ENCODE measurements at regions not wholly inside any gene's neighbourhood (a gene's known extent, or its start where the extent isn't known, plus 50 kb on each side); places are given as distances from the start of the nearest gene placed in this dataset.

DNA sequence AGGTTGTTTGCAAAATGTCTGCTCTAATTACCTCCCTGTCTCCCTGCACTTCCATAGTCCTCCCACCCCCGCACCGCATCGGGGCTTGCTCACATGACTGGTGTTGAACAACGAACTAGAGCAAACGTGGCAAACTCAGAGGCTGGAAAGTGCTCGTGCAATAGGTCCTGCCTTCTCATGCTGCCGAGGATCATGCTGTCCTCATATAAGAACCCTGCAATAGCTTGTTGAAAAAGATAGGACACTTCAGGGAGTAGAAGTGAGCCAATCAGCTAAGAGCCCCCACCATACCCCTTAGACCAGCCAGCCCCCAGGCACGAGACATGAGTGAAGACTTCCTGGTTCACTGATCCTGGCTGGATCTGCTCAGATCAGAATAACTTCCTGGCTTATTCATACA lies 219.2 kb downstream of the C6orf118 start:
- no peak for DNase-seq

- DNase-seq = no peak
Measured at GRCh38 chr6:165086814-165087213, 222.6 kb downstream of the C6orf118 start.

- no peak for DNase-seq
Measured at GRCh38 chr6:165082636-165083035, 226.8 kb downstream of the C6orf118 start.

GRCh38 chr6:165081944-165082532 lies 227.4 kb downstream of the C6orf118 start:
- no peak for DNase-seq

- DNase-seq = no peak
Measured at GRCh38 chr6:165077876-165078275, 231.5 kb downstream of the C6orf118 start.

DNA sequence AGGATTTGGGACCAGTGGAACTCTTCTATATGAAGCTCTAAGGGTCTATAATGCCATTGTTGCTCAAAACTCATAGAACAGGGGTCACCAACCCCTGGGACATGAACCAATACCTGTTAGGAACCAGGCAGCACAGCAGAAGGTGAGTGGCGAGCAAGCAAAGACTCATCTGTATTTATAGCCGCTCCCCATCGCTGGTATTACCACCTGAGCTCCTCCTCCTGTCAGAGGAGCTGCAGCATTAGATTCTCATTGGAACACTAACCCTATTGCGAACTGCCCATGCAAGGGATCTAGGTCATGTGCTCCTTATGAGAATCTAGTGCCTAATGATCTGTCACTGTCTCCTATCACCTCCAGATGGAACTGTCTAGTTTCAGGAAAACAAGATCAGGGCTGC lies 237.5 kb downstream of the C6orf118 start:
- no peak for DNase-seq

GRCh38 chr6:165060720-165061119 lies 248.7 kb downstream of the C6orf118 start:
- DNase-seq = no peak

GRCh38 chr6:165059032-165059431 lies 250.4 kb downstream of the C6orf118 start:
- no peak for DNase-seq

DNA sequence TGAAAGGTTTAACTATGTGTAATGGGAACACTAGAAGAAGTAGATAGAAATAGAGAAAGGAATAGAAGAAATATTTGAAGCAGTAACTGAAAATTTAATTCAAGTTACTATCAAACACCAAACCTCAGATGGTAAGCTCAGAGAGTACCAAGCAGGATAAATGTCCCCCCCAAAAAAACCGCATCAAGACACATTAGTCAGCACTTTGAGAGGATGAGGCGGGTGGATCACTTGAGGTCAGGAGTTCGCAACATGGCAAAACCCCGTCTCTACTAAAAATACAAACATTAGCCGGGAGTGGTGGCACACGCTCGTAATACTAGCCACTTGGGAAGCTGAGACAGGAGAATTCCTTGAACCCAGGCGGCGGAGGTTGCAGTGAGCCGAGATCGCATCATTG lies 253.1 kb downstream of the C6orf118 start:
- DNase-seq = no peak

GRCh38 chr6:165055231-165055630 lies 254.2 kb downstream of the C6orf118 start:
- DNase-seq = peak in 8 of 56 donors; percentile 2 to 12 (median 7)

- DNase-seq = no peak
Measured at GRCh38 chr6:165052561-165053480, 256.6 kb downstream of the C6orf118 start.

- DNase-seq = peak in 7 of 56 donors; percentile 0 to 19 (median 4)
Measured at GRCh38 chr6:165049362-165049761, 260.0 kb downstream of the C6orf118 start.

- DNase-seq = no peak
Measured at GRCh38 chr6:165047952-165048351, 261.5 kb downstream of the C6orf118 start.

GRCh38 chr6:165045631-165046030 lies 263.8 kb downstream of the C6orf118 start:
- no peak for DNase-seq

DNA sequence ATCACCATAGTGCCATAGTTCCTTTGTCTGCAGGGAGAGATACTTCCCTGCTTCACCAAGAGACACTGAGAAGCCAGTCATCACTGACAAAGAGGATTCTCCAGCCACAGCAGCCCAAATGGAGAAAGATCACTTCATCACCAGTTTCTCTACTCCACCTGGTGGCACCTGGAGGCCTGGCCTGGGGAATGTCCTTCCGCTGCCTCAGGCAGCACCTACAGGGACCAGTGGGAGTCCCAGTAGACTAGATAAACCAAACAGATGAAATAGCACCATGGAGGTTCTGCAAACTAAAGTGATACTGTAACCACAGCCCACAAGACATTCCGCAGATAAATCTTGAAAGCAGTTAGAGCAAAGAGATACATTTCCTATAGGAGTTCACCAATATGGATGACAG lies 266.5 kb downstream of the C6orf118 start:
- no peak for DNase-seq

DNA sequence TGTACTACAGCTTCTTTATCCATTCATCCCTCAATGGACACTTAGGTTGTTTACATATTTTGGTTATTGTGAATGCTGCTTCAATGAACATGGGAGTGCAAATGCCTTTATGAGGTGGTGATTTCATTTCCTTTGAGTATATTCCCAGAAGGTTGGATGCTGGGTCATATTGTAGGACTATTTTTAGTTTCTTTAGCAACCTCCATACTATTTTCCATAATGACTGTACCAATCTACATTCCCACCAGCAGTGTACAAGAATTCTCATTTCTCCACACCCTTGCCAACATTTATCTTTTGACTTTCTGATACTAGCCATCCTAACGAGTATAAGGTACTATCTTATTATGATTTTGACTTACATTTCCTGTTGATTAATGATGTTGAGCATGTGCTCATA lies 269.0 kb downstream of the C6orf118 start:
- no peak for DNase-seq

DNA sequence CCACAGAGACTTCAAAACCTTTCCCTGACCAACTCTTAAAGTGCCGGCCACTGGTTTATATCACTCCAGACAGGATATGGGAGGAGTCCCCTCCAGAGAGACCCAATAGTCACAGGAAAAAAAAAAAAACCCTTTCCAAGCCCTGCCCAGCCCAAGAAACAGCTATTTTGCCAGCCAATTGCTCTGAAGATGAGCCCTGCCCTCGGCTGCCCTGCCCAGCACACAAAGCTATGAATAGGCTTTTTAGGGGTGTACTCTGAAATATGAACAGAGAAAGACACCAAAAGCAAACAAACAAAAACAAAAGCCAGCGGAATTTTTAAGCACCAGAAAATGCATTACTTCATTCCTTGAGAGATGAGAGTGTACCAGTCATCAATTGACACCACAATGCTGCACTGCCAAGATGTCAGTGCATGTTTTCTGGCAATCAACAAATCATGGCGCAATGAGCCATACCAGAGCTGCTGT lies 275.1 kb downstream of the C6orf118 start:
- no peak for DNase-seq

GRCh38 chr6:165031502-165031901 lies 277.9 kb downstream of the C6orf118 start:
- no peak for DNase-seq

DNA sequence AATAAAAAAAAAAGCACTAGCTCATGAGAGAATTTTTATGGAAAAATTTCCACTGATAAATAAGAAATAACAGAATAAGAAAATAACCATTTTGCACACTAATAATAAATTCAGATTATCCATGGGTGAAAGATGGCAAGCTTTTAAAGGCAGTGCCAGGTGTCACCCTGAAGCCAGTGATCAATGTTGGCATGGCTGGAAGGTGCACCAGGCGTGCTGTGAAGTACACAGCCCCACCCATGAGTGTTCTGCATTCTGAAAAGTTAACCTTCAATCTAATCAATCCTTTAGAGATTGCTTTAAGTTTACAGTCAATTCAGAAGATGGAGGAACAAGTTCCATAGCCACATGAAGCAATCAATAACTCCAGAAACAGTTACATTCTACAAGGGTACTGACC lies 284.4 kb downstream of the C6orf118 start:
- no peak for DNase-seq

- no peak for DNase-seq
Measured at GRCh38 chr6:165019681-165020080, 289.7 kb downstream of the C6orf118 start.

DNA sequence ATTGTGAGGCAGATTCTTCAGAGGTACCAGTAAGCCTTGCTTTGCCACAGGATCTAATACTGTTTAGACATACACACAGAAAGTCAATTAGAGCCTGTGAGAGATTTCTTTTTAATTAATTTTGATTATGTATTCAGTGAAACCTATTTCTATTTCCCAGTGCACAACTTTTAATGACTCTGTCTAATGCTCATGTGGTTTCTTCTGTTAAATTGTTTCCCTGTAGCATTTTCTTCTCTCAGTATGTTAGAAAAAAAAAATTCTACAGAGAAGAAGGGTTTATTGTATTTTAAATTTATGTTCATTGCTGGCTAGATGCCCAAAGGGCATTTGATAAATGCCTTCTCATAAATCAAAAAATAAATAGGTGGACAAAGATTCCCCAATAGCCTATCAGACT lies 293.7 kb downstream of the C6orf118 start:
- no peak for DNase-seq

- DNase-seq = no peak
Measured at GRCh38 chr6:165013701-165014100, 295.7 kb downstream of the C6orf118 start.

DNA sequence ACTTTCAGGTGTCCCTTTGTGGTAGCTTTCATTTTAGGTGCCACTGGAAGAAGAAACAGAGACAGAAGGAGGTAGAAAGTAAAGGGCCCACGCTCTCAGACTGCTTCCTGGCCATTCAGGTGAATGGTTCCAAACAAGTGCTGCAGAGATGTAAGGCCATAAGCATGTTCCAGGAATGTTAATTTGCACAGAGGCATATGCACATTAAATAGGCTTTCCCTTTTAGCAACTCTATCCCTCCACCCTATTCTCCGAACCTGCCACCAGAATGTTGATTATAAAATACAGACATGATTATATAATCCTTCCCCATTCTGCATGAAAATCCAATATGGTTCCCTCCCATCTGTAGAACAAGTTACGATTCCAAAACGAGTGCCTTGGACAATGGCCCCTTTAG lies 297.2 kb downstream of the C6orf118 start:
- no peak for DNase-seq

Measured in nucleus accumbens (tissue), 56 donors.